PFSK-1 (cell line): ENCODE measurements at regions not wholly inside any gene's neighbourhood (a gene's known extent, or its start where the extent isn't known, plus 50 kb on each side); places are given as distances from the start of the nearest gene placed in this dataset.

Experiments
- FOXP2 ChIP-seq: optimal IDR thresholded peaks from 2 replicates; pipeline ENCODE3; 2011; ENCODE audit warnings: borderline replicate concordance, control low read depth, inconsistent platforms; ENCODE audit not compliant: insufficient read depth; ENCODE audit errors: extremely low read length, extremely low read depth
- POLR2AphosphoS5 ChIP-seq: IDR thresholded peaks from 2 replicates; pipeline ENCODE4 v1.6.1; 2012; ENCODE audit warnings: low read depth, mild to moderate bottlenecking, control low read depth, low read length, moderate library complexity
- SIN3A ChIP-seq: IDR thresholded peaks from 2 replicates; pipeline ENCODE4 v1.6.1; 2012; ENCODE audit warnings: mild to moderate bottlenecking, low read length, moderate library complexity, borderline replicate concordance; ENCODE audit not compliant: insufficient read depth
- TAF1 ChIP-seq: IDR thresholded peaks from 2 replicates; pipeline ENCODE4 v1.6.1; 2012; ENCODE audit warnings: low read length, control low read depth, borderline replicate concordance; ENCODE audit not compliant: insufficient read depth
- TF ChIP-seq, protein P1 (sequence below), 2 experiments: IDR thresholded peaks; 2 replicates each; pipeline versions ENCODE4 v1.6.1 to v1.8.0; 2011 to 2012; ENCODE audit warnings: low read depth in 2 of 2, low read length in 2 of 2, control low read depth in 1 of 2, inconsistent platforms in 1 of 2, mild to moderate bottlenecking in 1 of 2, moderate library complexity in 1 of 2; ENCODE audit not compliant: insufficient read depth in 1 of 2

DNA sequence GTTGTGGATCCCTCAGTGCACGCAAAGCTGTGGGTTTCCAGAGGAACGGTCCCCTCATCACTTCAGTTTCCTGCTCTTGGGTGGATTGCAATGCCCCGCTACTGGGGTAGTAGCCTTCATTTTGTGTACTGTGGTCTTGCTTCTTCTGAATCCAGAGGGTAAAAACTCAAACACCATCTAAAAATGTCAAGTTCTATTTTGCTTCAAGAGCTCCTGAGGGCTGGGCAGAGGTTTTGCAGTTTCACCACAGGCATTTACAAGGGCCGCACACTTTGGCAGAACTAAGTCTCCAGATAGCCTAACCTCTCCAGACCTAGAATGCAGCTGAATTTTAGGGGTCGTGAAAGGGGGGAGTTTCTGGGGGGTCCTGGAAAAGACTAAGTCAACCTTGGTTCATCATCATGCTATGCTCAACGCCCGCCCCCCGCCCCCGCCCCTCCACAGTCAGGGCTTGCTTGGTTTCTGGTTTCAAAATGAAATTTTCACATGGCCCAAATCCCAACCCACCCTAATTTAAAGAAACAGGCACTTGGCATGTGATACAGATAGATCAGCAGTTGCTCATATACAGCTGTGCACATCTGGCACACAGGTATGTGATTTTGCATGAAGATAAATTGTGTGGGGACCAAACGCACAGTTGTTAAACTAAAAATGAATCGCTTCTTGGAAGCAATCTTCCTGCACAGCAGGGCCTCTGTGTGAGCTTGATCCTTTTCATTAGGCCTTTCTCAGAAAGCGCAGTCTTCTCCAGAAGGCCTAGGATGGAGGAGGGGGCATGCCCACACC is 329.6 kb downstream of the OSR1 start:
- TF ChIP-seq FOXP2 = no peak
- TF ChIP-seq POLR2AphosphoS5 = no peak
- TF ChIP-seq, protein P1, sequence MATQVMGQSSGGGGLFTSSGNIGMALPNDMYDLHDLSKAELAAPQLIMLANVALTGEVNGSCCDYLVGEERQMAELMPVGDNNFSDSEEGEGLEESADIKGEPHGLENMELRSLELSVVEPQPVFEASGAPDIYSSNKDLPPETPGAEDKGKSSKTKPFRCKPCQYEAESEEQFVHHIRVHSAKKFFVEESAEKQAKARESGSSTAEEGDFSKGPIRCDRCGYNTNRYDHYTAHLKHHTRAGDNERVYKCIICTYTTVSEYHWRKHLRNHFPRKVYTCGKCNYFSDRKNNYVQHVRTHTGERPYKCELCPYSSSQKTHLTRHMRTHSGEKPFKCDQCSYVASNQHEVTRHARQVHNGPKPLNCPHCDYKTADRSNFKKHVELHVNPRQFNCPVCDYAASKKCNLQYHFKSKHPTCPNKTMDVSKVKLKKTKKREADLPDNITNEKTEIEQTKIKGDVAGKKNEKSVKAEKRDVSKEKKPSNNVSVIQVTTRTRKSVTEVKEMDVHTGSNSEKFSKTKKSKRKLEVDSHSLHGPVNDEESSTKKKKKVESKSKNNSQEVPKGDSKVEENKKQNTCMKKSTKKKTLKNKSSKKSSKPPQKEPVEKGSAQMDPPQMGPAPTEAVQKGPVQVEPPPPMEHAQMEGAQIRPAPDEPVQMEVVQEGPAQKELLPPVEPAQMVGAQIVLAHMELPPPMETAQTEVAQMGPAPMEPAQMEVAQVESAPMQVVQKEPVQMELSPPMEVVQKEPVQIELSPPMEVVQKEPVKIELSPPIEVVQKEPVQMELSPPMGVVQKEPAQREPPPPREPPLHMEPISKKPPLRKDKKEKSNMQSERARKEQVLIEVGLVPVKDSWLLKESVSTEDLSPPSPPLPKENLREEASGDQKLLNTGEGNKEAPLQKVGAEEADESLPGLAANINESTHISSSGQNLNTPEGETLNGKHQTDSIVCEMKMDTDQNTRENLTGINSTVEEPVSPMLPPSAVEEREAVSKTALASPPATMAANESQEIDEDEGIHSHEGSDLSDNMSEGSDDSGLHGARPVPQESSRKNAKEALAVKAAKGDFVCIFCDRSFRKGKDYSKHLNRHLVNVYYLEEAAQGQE (IDR thresholded peaks at IDR 0.05; ENCODE audit: insufficient read depth in 1 of 2, low read depth in 2 of 2, low read length in 2 of 2) = no peak
- TF ChIP-seq SIN3A = no peak

DNA sequence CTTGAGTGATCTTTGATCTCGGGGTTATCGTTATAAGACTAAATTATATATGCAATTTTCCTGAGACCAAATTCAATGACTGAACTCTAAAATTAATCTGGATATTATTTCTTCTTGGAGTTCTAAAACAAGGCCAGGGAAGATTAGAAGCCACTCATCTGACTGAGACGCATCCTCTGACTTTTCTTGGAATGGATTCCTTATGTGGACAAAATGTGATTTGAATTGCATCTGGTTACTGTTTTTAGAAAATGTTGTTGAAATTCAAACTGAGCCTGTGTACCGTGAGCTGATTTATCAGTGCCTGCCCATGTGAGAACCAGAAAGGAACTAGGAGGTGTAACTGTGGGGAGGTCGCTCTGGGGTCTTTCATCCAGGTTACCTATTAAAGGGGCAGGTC is 330.8 kb downstream of the OSR1 start:
- no peak for TF ChIP-seq FOXP2
- TF ChIP-seq TAF1 = no peak
- TF ChIP-seq, protein P1 (IDR thresholded peaks at IDR 0.05; ENCODE audit: insufficient read depth in 1 of 2, low read depth in 2 of 2, low read length in 2 of 2) = no peak
- no peak for TF ChIP-seq SIN3A
- TF ChIP-seq POLR2AphosphoS5 = no peak

DNA sequence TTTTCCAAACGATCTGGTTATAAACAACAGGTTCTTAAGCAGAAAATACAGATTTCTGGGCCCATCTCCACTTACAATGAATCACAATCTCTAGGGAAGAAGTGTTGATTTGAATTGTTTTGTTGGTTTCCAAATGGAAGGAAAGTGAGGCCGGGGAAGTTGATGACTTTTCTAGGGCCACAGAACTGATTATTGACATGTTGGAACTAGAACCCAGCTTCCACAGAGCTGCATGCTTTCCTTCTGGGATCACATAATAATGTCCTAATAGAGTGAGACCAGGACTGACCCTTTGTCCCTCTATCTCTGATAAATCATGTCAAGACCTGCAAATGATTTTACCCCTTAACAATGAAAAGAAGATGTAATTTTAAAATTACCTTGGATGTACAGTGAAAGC is 332.2 kb downstream of the OSR1 start:
- TF ChIP-seq SIN3A (no peak), FOXP2 (no peak), TAF1 (no peak), POLR2AphosphoS5 (no peak)
- TF ChIP-seq, protein P1 (IDR thresholded peaks at IDR 0.05; ENCODE audit: insufficient read depth in 1 of 2, low read depth in 2 of 2, low read length in 2 of 2) = no peak

DNA sequence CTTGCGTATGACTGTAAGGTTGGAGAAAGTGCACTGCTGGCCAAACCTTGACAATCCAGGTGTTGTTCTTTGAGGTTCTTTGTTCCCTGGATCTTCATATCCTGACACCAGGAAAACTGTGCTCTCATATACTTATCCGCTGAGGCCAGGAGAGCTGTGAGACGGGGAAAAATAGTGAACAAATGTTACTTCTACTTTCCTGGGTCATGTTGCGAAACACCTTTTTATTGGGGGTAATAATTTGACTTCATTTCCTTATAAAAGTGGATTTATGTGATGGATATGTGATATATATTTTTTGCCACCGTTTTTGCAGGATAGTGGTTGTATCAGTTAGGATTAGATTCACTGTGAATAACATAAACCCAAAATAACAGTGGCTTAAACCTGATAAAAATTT is 336.1 kb downstream of the OSR1 start:
- TF ChIP-seq, protein P1 (IDR thresholded peaks at IDR 0.05; ENCODE audit: insufficient read depth in 1 of 2, low read depth in 2 of 2, low read length in 2 of 2) = no peak

DNA sequence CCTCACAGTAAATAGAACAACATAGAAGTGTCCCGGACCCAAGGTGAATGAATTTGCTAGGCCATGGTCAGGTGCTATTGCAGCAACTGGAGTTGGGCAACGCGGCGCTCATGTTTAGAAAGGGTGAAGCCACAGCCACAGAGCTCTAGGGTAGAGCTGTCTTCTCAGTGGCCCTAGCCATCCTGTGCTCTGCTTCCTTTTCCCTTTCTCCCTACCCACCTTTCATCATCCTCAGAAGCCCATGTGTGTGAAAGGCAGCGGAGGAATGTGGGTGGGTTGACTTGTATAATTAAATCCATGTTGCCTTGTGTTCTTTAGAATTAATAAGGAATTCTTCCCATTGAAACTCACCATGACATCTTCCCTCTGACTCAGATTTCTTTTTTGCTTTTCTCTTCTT is 336.7 kb downstream of the OSR1 start:
- TF ChIP-seq SIN3A = no peak
- no peak for TF ChIP-seq FOXP2
- TF ChIP-seq POLR2AphosphoS5 = no peak
- TF ChIP-seq, protein P1 (IDR thresholded peaks at IDR 0.05; ENCODE audit: insufficient read depth in 1 of 2, low read depth in 2 of 2, low read length in 2 of 2) = no peak
- TF ChIP-seq TAF1 = no peak
